ENCODE measurements at regions not wholly inside any gene's neighbourhood (a gene's known extent, or its start where the extent isn't known, plus 50 kb on each side); places are given as distances from the start of the nearest gene placed in this dataset.

DNA sequence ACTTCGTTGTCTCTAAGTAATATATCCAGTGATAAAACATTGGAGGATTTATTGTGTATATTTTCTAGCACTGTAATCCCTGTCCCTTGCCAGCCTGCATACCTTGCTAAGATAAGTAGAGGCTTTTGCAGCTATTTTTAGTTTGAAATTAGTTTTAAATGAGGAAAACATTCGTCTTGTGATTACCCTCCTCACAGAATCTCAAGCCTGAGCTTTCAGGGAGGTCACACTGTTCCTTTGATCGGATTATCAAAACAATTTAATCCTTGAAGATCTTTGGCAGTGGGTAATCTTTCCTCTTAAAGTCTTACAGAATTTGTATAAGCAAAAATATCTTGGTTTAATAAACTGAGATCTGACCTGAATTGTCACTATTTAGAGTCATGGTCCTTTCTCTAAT lies 897.0 kb upstream of the CELF2 start:
- Histone ChIP-seq H3K4me2 (ENCODE audit: low read length) (no peak overlapping the region), H3K9me3 (ENCODE audit: insufficient read depth, low read depth, low read length) (no peaks in the 10 kb centered on the region), H3K4me1 (ENCODE audit: insufficient read depth, low read length) (no peaks in the 10 kb centered on the region), H2AFZ (ENCODE audit: low read depth, low read length) (no peak overlapping the region), H3K9ac (ENCODE audit: low read length) (no peak overlapping the region), H4K20me1 (ENCODE audit: insufficient read depth, low read length) (no peaks in the 10 kb centered on the region), H3K79me2 (ENCODE audit: insufficient read depth, low read length) (no peaks in the 10 kb centered on the region), H3K27me3 (ENCODE audit: insufficient read depth, low read length) (no peaks in the 10 kb centered on the region), H3K4me3 (ENCODE audit: insufficient read depth, low read depth, low read length) (no peak overlapping the region), H3K36me3 (ENCODE audit: insufficient read depth, low read length) (no peaks in the 10 kb centered on the region), H3K27ac (ENCODE audit: low read depth, low read length) (no peak overlapping the region)
- H3K27ac Mint-ChIP-seq (ENCODE audit: unreplicated experiment), result no peak overlapping the region
- FAIRE-seq, result no peak
- H3K36me3 Mint-ChIP-seq (ENCODE audit: low read depth, unreplicated experiment), result no peaks in the 10 kb centered on the region
- no peaks in the 10 kb centered on the region for H3K4me1 Mint-ChIP-seq (ENCODE audit: low read depth, unreplicated experiment)
- H3K4me3 Mint-ChIP-seq (ENCODE audit: unreplicated experiment), result no peak overlapping the region
- no peak for DNase-seq (ENCODE audit: low read depth)
- TF ChIP-seq EZH2 (IDR thresholded peaks at IDR 0.05; ENCODE audit: insufficient read depth, low read length), result no peak
- peaks cover 3% of the 10 kb centered on the region for H3K27me3 Mint-ChIP-seq (ENCODE audit: low read depth, unreplicated experiment)
- H3K9me3 Mint-ChIP-seq (ENCODE audit: unreplicated experiment), result peaks cover 2% of the 10 kb centered on the region

DNA sequence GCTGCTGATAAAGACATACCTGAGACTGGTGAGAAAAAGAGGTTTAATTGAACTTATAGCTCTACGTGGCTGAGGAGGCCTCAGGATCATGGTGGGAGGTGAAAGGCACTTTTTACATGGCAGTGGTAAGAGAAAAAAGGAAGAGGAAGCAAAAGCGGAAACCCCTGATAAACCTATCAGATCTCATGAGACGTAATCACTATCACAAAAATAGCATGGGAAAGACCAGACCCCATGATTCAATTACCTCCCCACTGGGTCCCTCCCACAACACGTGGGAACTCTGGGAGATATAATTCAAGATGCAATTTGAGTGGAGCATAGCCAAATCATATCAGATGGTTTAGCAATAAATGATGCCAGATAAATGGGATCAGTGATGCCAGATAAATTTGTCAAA lies 892.0 kb upstream of the CELF2 start:
- Mint-ChIP-seq H3K27me3 (ENCODE audit: low read depth, unreplicated experiment) (no peaks in the 10 kb centered on the region), H3K4me3 (ENCODE audit: unreplicated experiment) (no peak overlapping the region), H3K36me3 (ENCODE audit: low read depth, unreplicated experiment) (no peaks in the 10 kb centered on the region), H3K27ac (ENCODE audit: unreplicated experiment) (no peak overlapping the region), H3K4me1 (ENCODE audit: low read depth, unreplicated experiment) (no peaks in the 10 kb centered on the region), H3K9me3 (ENCODE audit: unreplicated experiment) (no peaks in the 10 kb centered on the region)
- Histone ChIP-seq H2AFZ (ENCODE audit: low read depth, low read length) (no peak overlapping the region), H3K4me2 (ENCODE audit: low read length) (no peak overlapping the region), H3K36me3 (ENCODE audit: insufficient read depth, low read length) (no peaks in the 10 kb centered on the region), H3K4me1 (ENCODE audit: insufficient read depth, low read length) (no peaks in the 10 kb centered on the region), H3K27me3 (ENCODE audit: insufficient read depth, low read length) (no peaks in the 10 kb centered on the region), H4K20me1 (ENCODE audit: insufficient read depth, low read length) (no peaks in the 10 kb centered on the region), H3K9me3 (ENCODE audit: insufficient read depth, low read depth, low read length) (no peaks in the 10 kb centered on the region), H3K4me3 (ENCODE audit: insufficient read depth, low read depth, low read length) (no peak overlapping the region), H3K79me2 (ENCODE audit: insufficient read depth, low read length) (no peaks in the 10 kb centered on the region), H3K27ac (ENCODE audit: low read depth, low read length) (no peak overlapping the region), H3K9ac (ENCODE audit: low read length) (no peak overlapping the region)
- no peak for DNase-seq (ENCODE audit: low read depth)
- no peak for TF ChIP-seq EZH2 (IDR thresholded peaks at IDR 0.05; ENCODE audit: insufficient read depth, low read length)
- TF ChIP-seq, protein P1, sequence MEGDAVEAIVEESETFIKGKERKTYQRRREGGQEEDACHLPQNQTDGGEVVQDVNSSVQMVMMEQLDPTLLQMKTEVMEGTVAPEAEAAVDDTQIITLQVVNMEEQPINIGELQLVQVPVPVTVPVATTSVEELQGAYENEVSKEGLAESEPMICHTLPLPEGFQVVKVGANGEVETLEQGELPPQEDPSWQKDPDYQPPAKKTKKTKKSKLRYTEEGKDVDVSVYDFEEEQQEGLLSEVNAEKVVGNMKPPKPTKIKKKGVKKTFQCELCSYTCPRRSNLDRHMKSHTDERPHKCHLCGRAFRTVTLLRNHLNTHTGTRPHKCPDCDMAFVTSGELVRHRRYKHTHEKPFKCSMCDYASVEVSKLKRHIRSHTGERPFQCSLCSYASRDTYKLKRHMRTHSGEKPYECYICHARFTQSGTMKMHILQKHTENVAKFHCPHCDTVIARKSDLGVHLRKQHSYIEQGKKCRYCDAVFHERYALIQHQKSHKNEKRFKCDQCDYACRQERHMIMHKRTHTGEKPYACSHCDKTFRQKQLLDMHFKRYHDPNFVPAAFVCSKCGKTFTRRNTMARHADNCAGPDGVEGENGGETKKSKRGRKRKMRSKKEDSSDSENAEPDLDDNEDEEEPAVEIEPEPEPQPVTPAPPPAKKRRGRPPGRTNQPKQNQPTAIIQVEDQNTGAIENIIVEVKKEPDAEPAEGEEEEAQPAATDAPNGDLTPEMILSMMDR (IDR thresholded peaks at IDR 0.05; ENCODE audit: insufficient read depth, low read depth, low read length), result no peak
- no peak for FAIRE-seq

DNA sequence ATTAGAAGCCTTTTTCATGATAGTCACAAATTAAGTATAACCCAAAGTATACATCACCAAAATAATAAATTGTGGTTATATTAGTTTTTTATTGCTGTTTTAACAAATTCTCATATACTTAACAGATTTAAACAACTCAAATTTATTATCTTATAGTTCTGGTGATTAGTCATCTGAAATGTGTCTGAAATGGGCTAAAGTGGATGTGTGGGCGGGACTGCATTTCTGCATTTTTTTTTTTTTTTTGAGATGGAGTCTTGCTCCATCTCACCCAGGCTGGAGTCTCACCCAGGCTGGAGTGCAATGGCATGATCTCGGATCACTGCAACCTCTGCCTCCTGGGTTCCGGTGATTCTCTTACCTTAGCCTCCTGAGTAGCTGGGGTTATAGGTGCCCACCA lies 891.5 kb upstream of the CELF2 start:
- TF ChIP-seq, protein P1 (IDR thresholded peaks at IDR 0.05; ENCODE audit: insufficient read depth, low read depth, low read length), result no peak
- TF ChIP-seq EZH2 (IDR thresholded peaks at IDR 0.05; ENCODE audit: insufficient read depth, low read length), result no peak
- no peaks in the 10 kb centered on the region for H3K79me2 ChIP-seq (ENCODE audit: insufficient read depth, low read length)
- H3K4me2 ChIP-seq (ENCODE audit: low read length), result no peak overlapping the region
- no peak overlapping the region for H3K27ac Mint-ChIP-seq (ENCODE audit: unreplicated experiment)
- no peak overlapping the region for H3K4me3 Mint-ChIP-seq (ENCODE audit: unreplicated experiment)
- H3K4me1 Mint-ChIP-seq (ENCODE audit: low read depth, unreplicated experiment), result no peaks in the 10 kb centered on the region
- DNase-seq (ENCODE audit: low read depth) (peak; percentile 6), FAIRE-seq (no peak)
- H3K4me3 ChIP-seq (ENCODE audit: insufficient read depth, low read depth, low read length), result no peak overlapping the region
- no peak overlapping the region for H3K27ac ChIP-seq (ENCODE audit: low read depth, low read length)
- no peaks in the 10 kb centered on the region for H4K20me1 ChIP-seq (ENCODE audit: insufficient read depth, low read length)
- H3K4me1 ChIP-seq (ENCODE audit: insufficient read depth, low read length), result no peaks in the 10 kb centered on the region
- H3K27me3 Mint-ChIP-seq (ENCODE audit: low read depth, unreplicated experiment), result no peaks in the 10 kb centered on the region
- no peaks in the 10 kb centered on the region for H3K9me3 ChIP-seq (ENCODE audit: insufficient read depth, low read depth, low read length)
- H3K36me3 Mint-ChIP-seq (ENCODE audit: low read depth, unreplicated experiment), result no peaks in the 10 kb centered on the region
- H3K9me3 Mint-ChIP-seq (ENCODE audit: unreplicated experiment), result no peaks in the 10 kb centered on the region
- no peaks in the 10 kb centered on the region for H3K27me3 ChIP-seq (ENCODE audit: insufficient read depth, low read length)
- H2AFZ ChIP-seq (ENCODE audit: low read depth, low read length), result no peak overlapping the region
- H3K9ac ChIP-seq (ENCODE audit: low read length), result no peak overlapping the region
- H3K36me3 ChIP-seq (ENCODE audit: insufficient read depth, low read length), result no peaks in the 10 kb centered on the region
